ENCODE measurements at regions not wholly inside any gene's neighbourhood (a gene's known extent, or its start where the extent isn't known, plus 50 kb on each side); places are given as distances from the start of the nearest gene placed in this dataset.

DNA sequence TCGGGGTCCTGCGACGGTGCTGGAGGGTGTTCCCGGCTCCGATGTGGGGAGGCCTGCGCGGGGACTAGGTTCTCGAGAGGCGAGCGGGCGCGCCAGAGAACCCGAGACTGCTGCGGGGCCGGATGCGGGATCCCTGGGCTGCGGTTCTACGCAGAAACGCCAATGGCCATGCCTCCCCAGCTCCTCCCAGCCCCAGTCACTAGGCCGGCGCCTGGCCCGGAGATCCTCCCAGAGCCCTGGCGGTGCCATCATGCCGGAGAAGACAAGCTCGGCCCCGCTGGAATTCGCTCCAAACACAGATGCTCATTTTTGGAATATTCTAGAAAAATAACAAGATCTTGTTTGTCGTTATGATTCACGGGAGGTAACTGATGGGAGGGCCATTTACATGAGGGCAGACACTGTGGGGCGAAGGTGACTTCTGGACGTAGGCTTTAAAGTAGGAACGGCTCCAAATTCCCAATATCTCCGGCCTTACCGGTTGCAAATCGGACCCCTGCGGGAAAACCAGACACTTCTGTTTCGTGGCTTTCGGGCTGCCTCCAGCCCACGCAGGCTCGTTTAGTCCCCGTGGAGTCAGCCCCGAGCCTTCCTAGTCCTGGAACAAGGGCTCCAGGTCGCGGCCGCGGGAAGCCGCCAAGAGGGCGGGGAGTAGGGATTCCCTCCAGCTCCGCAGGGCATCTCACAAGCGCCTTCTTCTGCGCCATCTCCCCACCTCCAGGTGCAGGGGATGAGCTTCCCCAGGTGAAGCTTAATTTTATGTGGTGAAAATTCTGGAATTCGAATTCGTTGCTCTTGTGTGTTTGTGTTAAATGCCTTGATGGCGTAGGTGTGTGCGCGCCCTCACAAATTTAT is 74.8 kb upstream of the POLG start:
- Histone ChIP-seq H3K27me3 (ENCODE audit: control insufficient read depth in 1 of 2, insufficient read depth in 2 of 2, low read length in 1 of 2) (no peaks in the 10 kb centered on the region), H3K9me3 (ENCODE audit: control insufficient read depth, low read length) (no peaks in the 10 kb centered on the region), H3K36me3 (ENCODE audit: control insufficient read depth in 1 of 2, insufficient read depth in 2 of 2, low read length in 1 of 2) (no peaks in the 10 kb centered on the region), H3K4me3 (ENCODE audit: low read length in 2 of 2) (no peak overlapping the region), H3K27ac (ENCODE audit: low read depth in 1 of 2, low read length in 2 of 2) (no peak overlapping the region), H3K4me1 (ENCODE audit: control insufficient read depth in 1 of 2, insufficient read depth in 2 of 2, low read length in 2 of 2) (no peaks in the 10 kb centered on the region)
- ATAC-seq (ENCODE audit: low FRiP score) (no peak), DNase-seq (no peak)
- WGBS, 2 donors = 8% methylated on average over 56 of the region's 56 CpGs
- intact Hi-C loops (cut with DNase I) = no loop called here

DNA sequence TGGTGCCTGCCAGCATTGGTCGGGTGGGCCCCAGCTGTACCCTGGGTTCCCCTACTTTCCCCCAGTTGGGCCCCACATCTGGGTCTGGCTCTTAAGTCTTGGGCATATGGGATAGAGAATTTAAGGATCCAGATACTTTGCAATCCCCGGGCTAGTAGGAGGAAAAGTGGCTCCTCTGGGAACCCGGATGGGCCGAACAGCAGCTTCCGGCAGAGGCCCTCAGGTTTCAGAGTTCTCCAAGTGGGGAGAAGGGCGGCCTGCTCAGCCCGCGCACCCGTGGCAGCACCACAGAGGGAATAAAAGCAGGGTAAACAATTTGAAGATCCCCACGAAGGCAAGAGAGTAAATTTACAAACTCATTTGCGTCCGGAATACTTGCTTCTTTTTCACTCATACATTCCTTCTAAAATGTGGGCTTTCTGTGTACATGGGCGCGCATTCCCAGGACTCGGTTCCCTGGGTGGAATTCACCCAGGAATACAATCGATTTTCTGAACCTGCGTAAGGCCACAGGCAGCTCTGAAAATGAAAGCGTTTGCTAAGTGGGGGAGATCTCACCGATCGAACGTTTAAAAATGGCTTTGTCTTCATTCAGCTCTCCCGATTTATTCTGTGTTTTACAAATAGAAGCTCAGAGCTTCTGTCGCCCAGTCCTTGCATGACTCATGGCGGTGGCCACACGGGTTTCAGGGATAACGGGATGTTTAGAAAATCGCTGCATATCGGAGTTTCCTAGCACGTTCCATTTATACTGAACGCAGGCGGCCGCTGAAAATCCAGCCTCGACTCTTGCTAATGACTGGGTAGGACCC is 74.0 kb upstream of the POLG start:
- Histone ChIP-seq H3K27ac (ENCODE audit: low read depth in 1 of 2, low read length in 2 of 2) (no peak overlapping the region), H3K36me3 (ENCODE audit: control insufficient read depth in 1 of 2, insufficient read depth in 2 of 2, low read length in 1 of 2) (no peaks in the 10 kb centered on the region), H3K27me3 (ENCODE audit: control insufficient read depth in 1 of 2, insufficient read depth in 2 of 2, low read length in 1 of 2) (no peaks in the 10 kb centered on the region), H3K4me3 (ENCODE audit: low read length in 2 of 2) (no peak overlapping the region), H3K4me1 (ENCODE audit: control insufficient read depth in 1 of 2, insufficient read depth in 2 of 2, low read length in 2 of 2) (no peaks in the 10 kb centered on the region), H3K9me3 (ENCODE audit: control insufficient read depth, low read length) (no peaks in the 10 kb centered on the region)
- DNase-seq (no peak), ATAC-seq (ENCODE audit: low FRiP score) (no peak)
- intact Hi-C loops (cut with DNase I) = no loop called here
- WGBS, 2 donors = 7 to 8% methylated on average over 33 of the region's 33 CpGs

DNA sequence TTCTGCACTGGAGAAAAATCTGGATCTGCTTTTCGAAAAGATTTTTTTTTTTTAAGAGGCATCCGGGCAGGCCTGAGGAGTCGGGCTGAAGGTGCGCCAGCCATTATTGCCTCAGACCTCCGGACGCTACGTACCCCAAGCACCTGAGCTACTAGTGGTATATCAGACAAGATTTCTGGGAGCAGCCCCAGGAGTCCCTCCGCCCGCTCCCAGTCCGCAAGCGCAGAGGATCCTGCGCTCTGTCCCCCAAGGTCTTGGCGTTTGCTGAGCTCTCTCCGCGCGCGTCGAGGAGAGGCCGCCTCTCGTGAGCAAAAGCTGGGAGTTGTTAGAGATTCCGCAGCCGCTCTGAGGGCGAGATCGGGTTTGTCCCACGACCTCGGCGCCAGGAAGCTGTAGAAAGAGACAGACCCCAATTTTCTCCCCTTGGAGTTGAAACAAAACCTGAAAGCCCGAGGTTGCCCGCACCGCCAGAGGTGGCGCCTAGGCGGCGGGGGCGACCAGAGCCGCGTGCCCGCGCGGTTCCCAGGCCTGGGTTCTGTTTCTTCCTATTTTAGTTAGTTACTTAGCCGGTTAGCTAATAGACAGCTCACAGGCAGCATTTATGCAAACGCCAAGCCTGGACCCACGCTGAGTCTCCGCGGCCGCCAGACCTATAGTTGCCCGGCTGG is 72.5 kb upstream of the POLG start:
- Histone ChIP-seq H3K4me3 (ENCODE audit: low read length in 2 of 2) (no peak overlapping the region), H3K27me3 (ENCODE audit: control insufficient read depth in 1 of 2, insufficient read depth in 2 of 2, low read length in 1 of 2) (no peaks in the 10 kb centered on the region), H3K9me3 (ENCODE audit: control insufficient read depth, low read length) (no peaks in the 10 kb centered on the region), H3K36me3 (ENCODE audit: control insufficient read depth in 1 of 2, insufficient read depth in 2 of 2, low read length in 1 of 2) (no peaks in the 10 kb centered on the region), H3K27ac (ENCODE audit: low read depth in 1 of 2, low read length in 2 of 2) (no peak overlapping the region), H3K4me1 (ENCODE audit: control insufficient read depth in 1 of 2, insufficient read depth in 2 of 2, low read length in 2 of 2) (no peaks in the 10 kb centered on the region)
- intact Hi-C loops (cut with DNase I) = no loop called here
- WGBS, 2 donors = 2 to 3% methylated on average over 46 of the region's 46 CpGs
- DNase-seq (no peak), ATAC-seq (ENCODE audit: low FRiP score) (no peak)

DNA sequence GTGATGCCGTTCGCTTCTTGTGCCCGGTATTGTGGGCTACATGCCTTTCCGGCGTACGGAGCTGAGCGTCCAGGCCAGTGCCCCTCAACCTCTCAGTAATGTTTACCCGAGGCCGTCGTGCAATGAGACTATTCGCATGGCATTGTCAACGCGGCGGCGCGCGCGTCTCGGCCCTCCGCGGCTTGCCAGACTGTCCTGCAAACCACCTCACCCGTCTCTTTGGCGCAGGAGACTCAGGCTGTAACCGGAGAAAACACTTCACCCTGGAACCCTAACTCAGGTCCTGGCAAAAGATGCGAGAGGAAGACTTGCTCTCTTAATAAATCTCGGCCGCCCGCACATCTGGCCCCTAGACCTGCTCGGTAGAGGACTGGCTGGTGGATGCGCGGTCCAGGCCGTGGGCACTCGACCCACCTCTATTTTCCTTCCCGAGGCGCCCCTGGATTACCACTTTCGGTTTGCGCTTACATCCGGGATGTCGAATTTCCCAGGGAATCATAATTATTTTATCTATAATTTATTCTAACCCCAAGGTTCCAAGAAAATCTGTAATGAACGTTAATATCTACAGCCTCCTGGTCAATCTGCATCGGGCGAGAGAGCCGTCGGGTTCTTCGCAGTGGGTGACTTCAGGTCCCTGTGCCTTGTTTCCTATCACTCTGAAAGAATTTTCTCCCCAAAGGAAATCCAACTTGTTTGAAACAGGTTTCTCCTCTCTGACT is 71.8 kb upstream of the POLG start:
- H3K9me3 ChIP-seq (ENCODE audit: control insufficient read depth, low read length) = no peaks in the 10 kb centered on the region
- ATAC-seq (ENCODE audit: low FRiP score) (no peak), DNase-seq (no peak)
- intact Hi-C loops (cut with DNase I) = no loop called here
- H3K27ac ChIP-seq (ENCODE audit: low read depth in 1 of 2, low read length in 2 of 2) = no peak overlapping the region
- no peak overlapping the region for H3K4me3 ChIP-seq (ENCODE audit: low read length in 2 of 2)
- no peaks in the 10 kb centered on the region for H3K27me3 ChIP-seq (ENCODE audit: control insufficient read depth in 1 of 2, insufficient read depth in 2 of 2, low read length in 1 of 2)
- no peaks in the 10 kb centered on the region for H3K36me3 ChIP-seq (ENCODE audit: control insufficient read depth in 1 of 2, insufficient read depth in 2 of 2, low read length in 1 of 2)
- 4% methylated on average over 45 of the region's 45 CpGs for WGBS, 2 donors
- H3K4me1 ChIP-seq (ENCODE audit: control insufficient read depth in 1 of 2, insufficient read depth in 2 of 2, low read length in 2 of 2) = no peaks in the 10 kb centered on the region

DNA sequence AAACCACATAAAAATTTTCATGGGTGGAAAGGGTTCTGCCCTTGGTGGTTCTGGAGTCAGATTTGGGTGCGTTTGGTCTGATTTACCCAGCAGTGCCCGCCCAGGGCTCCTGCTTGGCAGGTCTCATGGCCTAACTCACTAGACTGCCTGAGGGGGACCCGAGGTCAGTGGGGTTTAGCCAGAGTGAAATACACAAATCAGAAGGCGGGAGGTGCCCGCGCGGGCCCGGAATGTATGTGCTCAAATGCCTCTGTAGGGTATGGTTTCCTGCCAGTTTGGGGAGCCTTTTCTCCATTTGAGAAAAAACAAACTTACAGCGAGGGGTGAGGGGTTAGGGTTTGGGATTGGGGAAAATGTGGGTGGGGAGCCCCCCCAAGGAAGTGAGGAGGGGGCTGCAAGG is 70.9 kb upstream of the POLG start:
- no peak overlapping the region for H3K4me3 ChIP-seq (ENCODE audit: low read length in 2 of 2)
- DNase-seq = no peak
- ATAC-seq (ENCODE audit: low FRiP score) = no peak
- WGBS, 2 donors = 9 to 10% methylated on average over 9 of the region's 9 CpGs
- H3K4me1 ChIP-seq (ENCODE audit: control insufficient read depth in 1 of 2, insufficient read depth in 2 of 2, low read length in 2 of 2) = no peaks in the 10 kb centered on the region
- no peak overlapping the region for H3K27ac ChIP-seq (ENCODE audit: low read depth in 1 of 2, low read length in 2 of 2)
- intact Hi-C loops (cut with DNase I) = no loop called here
- H3K9me3 ChIP-seq (ENCODE audit: control insufficient read depth, low read length) = no peaks in the 10 kb centered on the region
- no peaks in the 10 kb centered on the region for H3K36me3 ChIP-seq (ENCODE audit: control insufficient read depth in 1 of 2, insufficient read depth in 2 of 2, low read length in 1 of 2)
- H3K27me3 ChIP-seq (ENCODE audit: control insufficient read depth in 1 of 2, insufficient read depth in 2 of 2, low read length in 1 of 2) = no peaks in the 10 kb centered on the region

DNA sequence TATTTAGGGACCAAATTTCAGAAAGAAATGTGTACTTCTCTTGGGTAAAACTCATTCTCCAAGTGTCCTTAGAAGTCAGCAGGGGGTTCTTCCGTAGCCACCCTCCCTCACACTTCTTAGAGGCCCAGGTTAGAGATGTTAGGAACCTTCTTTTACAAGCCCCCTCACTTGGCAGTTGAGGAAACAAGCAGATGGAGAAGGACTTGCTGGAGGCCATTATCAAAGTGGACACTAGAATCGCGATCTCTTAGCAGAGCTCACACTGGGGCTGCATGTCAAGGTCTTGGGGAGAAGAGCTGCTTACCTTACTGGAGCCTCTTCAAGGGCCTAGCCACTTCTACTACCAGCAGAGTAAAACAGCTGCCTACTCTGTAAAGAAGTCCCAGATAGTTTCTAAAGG is 69.4 kb upstream of the POLG start:
- WGBS, 2 donors = 20 to 23% methylated on average over 3 of the region's 3 CpGs
- no peaks in the 10 kb centered on the region for H3K9me3 ChIP-seq (ENCODE audit: control insufficient read depth, low read length)
- DNase-seq (no peak), ATAC-seq (ENCODE audit: low FRiP score) (no peak)
- no peaks in the 10 kb centered on the region for H3K4me1 ChIP-seq (ENCODE audit: control insufficient read depth in 1 of 2, insufficient read depth in 2 of 2, low read length in 2 of 2)
- H3K27ac ChIP-seq (ENCODE audit: low read depth in 1 of 2, low read length in 2 of 2) = no peak overlapping the region
- H3K36me3 ChIP-seq (ENCODE audit: control insufficient read depth in 1 of 2, insufficient read depth in 2 of 2, low read length in 1 of 2) = no peaks in the 10 kb centered on the region
- no peak overlapping the region for H3K4me3 ChIP-seq (ENCODE audit: low read length in 2 of 2)
- no peaks in the 10 kb centered on the region for H3K27me3 ChIP-seq (ENCODE audit: control insufficient read depth in 1 of 2, insufficient read depth in 2 of 2, low read length in 1 of 2)
- intact Hi-C loops (cut with DNase I) = no loop called here

DNA sequence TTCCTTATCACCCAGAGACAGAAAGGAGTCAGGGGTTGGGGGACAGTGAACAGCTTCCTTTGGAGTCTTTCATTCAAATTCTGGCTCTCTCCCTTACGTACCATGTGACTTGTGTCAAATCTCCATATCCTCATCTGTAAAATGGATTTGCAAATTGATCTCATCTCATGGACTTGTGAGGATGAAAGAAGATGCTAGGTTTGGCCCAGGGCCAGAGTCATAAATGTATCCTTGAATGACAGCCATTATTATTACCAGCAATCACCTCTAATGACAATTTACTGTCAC is 67.8 kb upstream of the POLG start:
- H3K36me3 ChIP-seq (ENCODE audit: control insufficient read depth in 1 of 2, insufficient read depth in 2 of 2, low read length in 1 of 2) = no peaks in the 10 kb centered on the region
- DNase-seq = no peak
- 21 to 25% methylated on average over 1 of the region's 1 CpG for WGBS, 2 donors
- H3K4me3 ChIP-seq (ENCODE audit: low read length in 2 of 2) = no peak overlapping the region
- ATAC-seq (ENCODE audit: low FRiP score) = no peak
- no peak overlapping the region for H3K27ac ChIP-seq (ENCODE audit: low read depth in 1 of 2, low read length in 2 of 2)
- H3K27me3 ChIP-seq (ENCODE audit: control insufficient read depth in 1 of 2, insufficient read depth in 2 of 2, low read length in 1 of 2) = no peaks in the 10 kb centered on the region
- H3K9me3 ChIP-seq (ENCODE audit: control insufficient read depth, low read length) = no peaks in the 10 kb centered on the region
- H3K4me1 ChIP-seq (ENCODE audit: control insufficient read depth in 1 of 2, insufficient read depth in 2 of 2, low read length in 2 of 2) = no peaks in the 10 kb centered on the region
- intact Hi-C loops (cut with DNase I) = no loop called here

DNA sequence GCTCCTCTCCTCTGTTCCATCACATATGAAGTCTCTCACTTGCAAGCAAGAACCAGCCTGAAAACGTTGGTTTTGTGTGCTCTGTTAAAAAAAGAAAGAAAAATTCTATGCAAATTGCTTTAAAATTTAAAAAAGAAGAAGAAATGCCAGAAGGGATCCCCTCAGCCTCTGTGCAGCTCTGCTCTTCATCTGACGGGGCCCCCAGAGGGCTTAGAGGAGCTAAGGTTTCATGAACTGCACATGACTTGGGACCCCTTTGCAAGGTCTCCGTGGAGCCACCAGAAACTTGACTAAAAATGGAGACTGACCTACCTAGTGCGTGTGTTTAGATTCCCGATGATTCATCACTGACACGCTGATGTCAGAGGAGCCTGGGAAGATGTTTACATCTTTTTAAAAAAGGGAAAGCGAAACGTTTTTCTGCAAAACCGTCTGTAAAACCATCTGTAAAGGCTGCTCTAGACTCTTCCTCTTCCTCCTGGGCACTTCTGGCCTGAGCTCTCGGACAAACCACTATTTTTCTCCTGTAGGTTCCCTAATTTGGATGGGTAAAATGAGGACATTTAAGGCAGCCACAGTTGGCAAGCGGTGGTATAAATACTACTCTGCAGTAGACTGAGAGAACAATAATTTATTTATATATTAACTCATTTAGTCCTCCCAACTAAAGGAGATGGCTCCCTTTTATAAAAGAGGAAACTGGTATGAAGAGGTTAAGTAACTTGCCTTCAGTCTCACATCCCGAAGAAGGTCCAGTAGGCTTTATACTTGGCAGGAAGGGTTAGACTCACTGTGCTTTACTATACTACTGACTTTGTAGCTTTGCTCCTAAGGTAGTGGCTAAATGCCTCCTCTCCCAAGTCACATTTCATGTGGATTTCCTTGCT is 67.2 kb upstream of the POLG start:
- no peak overlapping the region for H3K4me3 ChIP-seq (ENCODE audit: low read length in 2 of 2)
- DNase-seq = no peak
- H3K27ac ChIP-seq (ENCODE audit: low read depth in 1 of 2, low read length in 2 of 2) = no peak overlapping the region
- no peaks in the 10 kb centered on the region for H3K36me3 ChIP-seq (ENCODE audit: control insufficient read depth in 1 of 2, insufficient read depth in 2 of 2, low read length in 1 of 2)
- no peak for ATAC-seq (ENCODE audit: low FRiP score)
- intact Hi-C loops (cut with DNase I) = no loop called here
- H3K4me1 ChIP-seq (ENCODE audit: control insufficient read depth in 1 of 2, insufficient read depth in 2 of 2, low read length in 2 of 2) = no peaks in the 10 kb centered on the region
- no peaks in the 10 kb centered on the region for H3K9me3 ChIP-seq (ENCODE audit: control insufficient read depth, low read length)
- WGBS, 2 donors = 10% methylated on average over 12 of the region's 12 CpGs
- H3K27me3 ChIP-seq (ENCODE audit: control insufficient read depth in 1 of 2, insufficient read depth in 2 of 2, low read length in 1 of 2) = no peaks in the 10 kb centered on the region
